Panc1 (cell line): ENCODE measurements at regions not wholly inside any gene's neighbourhood (a gene's known extent, or its start where the extent isn't known, plus 50 kb on each side); places are given as distances from the start of the nearest gene placed in this dataset.
"Not testable (repeated sequence)": the region's sequence is repeated elsewhere in the genome, so short reads cannot be mapped to it uniquely, and the experiment has no call there.

Experiments
- ATAC-seq: fragments of 200-7000 bp; cut with Tn5 transposase; 2 replicates; pipeline ENCODE4 v1.9.1; 2020; ENCODE audit warnings: mild to moderate bottlenecking, moderate library complexity
- BruUV-seq: library from RNA; stranded (reverse); fragments of 400-500 nt; replicated peaks from 2 replicates; lab custom pipeline; 2021; lab: Mats Ljungman, UMichigan
- CTCF ChIA-PET: fragments of 300-600 bp; sonication (Branson Sonifier 250); formaldehyde crosslinking; loops from one replicate; lab custom pipeline; 2022; ENCODE audit warnings: antibody characterized with exemption; lab: Charles Lee
- POLR2A ChIA-PET: fragments of 300-600 bp; sonication (Branson Sonifier 250); formaldehyde crosslinking; loops from one replicate; lab custom pipeline; 2022; ENCODE audit warnings: antibody characterized with exemption; lab: Charles Lee
- DNase-seq: peaks from one replicate; pipeline ENCODE4 v3.0.0-alpha.2; 2010; ENCODE audit warnings: low read depth, low spot score
- H3K27ac ChIP-seq: 2 replicates; pipeline ENCODE4 v1.5.1; 2011; ENCODE audit warnings: mild to moderate bottlenecking, low read length, inconsistent platforms
- H3K27me3 ChIP-seq: fragments of 200-500 bp; sonication (Bioruptor generic); 2 replicates; pipeline ENCODE4 v1.6.0; 2014; ENCODE audit warnings: low read length, inconsistent platforms; ENCODE audit not compliant: control insufficient read depth, insufficient read depth
- H3K36me3 ChIP-seq: fragments of 200-500 bp; sonication (Bioruptor generic); 2 replicates; pipeline ENCODE4 v1.5.1; 2014; ENCODE audit warnings: inconsistent platforms, mild to moderate bottlenecking, low read length, moderate library complexity; ENCODE audit not compliant: control insufficient read depth, insufficient read depth
- H3K4me1 ChIP-seq: 2 replicates; pipeline ENCODE4 v1.5.1; 2011; ENCODE audit warnings: inconsistent platforms, mild to moderate bottlenecking, low read length, moderate library complexity; ENCODE audit not compliant: control insufficient read depth, insufficient read depth
- H3K4me3 ChIP-seq, 2 experiments: 2 replicates each; pipeline ENCODE4 v1.5.1; 2011 to 2012; ENCODE audit warnings: low read depth in 2 of 2, low read length in 2 of 2, mild to moderate bottlenecking in 2 of 2, inconsistent platforms in 1 of 2, moderate library complexity in 1 of 2
- H3K9me3 ChIP-seq: fragments of 200-500 bp; sonication (Bioruptor generic); 2 replicates; pipeline ENCODE4 v1.5.1; 2014; ENCODE audit warnings: low read depth, mild to moderate bottlenecking, inconsistent platforms, low read length, moderate library complexity; ENCODE audit not compliant: control insufficient read depth, insufficient read depth
- POLR2AphosphoS5 ChIP-seq: IDR thresholded peaks from 2 replicates; pipeline ENCODE4 v1.6.1; 2012; ENCODE audit warnings: mild to moderate bottlenecking, low read depth, low read length, moderate library complexity
- SIN3A ChIP-seq: IDR thresholded peaks from 2 replicates; pipeline ENCODE4 v1.6.1; 2012; ENCODE audit warnings: low read depth, mild to moderate bottlenecking, low read length, moderate library complexity, borderline replicate concordance; ENCODE audit not compliant: insufficient read depth
- TCF7L2 ChIP-seq: IDR thresholded peaks from 2 replicates; pipeline ENCODE4 v1.6.1; 2011; ENCODE audit warnings: mild to moderate bottlenecking, low read depth, low read length, inconsistent platforms
- in situ Hi-C: cut with HindIII; loops from 2 replicates; pipeline ENCODE4 v1.10.0; 2016; ENCODE audit warnings: low sequenced_read_pairs, low pct_unique_long_range_greater_than_20kb
- intact Hi-C: fragments of 100-400 bp; cut with micrococcal nuclease; formaldehyde crosslinking; loops from one replicate; pipeline ENCODE4 v1.10.0; 2022; ENCODE audit not compliant: unreplicated experiment
- TF ChIP-seq, protein P1 (sequence below), 2 experiments: IDR thresholded peaks; 2 replicates each; pipeline ENCODE4 v1.6.1; 2011 to 2012; ENCODE audit warnings: low read depth in 2 of 2, control low read depth in 1 of 2, low read length in 1 of 2, mild to moderate bottlenecking in 1 of 2, moderate library complexity in 1 of 2; ENCODE audit not compliant: insufficient read depth in 1 of 2
- TF ChIP-seq, protein P2 (sequence below): fragments of 450-650 bp; IDR thresholded peaks from 2 replicates; pipeline ENCODE4 v1.5.1; 2017; ENCODE audit warnings: mild to moderate bottlenecking

DNA sequence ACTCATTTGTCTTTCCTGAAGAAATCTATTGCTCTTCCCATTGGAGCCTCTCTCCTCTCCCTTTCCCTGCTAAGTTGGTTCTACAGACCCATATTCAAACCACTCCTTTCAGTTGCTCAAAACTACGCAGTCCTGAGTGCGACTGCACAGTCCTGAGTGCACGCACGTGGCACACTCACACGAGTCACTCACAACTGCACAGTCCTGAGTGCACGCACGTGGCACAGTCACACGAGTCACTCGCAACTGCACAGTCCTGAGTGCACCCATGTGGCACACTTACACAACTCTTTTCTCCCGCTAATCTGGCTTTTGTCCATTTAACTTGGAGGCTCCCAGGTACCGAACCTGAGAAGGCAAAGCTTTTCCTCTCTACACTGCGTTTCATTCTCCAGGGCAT is 159.7 kb downstream of the RNASET2 start:
- no peak for DNase-seq
- no peak overlapping the region for H3K4me3 ChIP-seq
- in situ Hi-C loops, result no loop called here
- intact Hi-C loops, result no loop called here
- no peak overlapping the region for H3K27ac ChIP-seq
- peaks cover 5% of the 10 kb centered on the region for H3K27me3 ChIP-seq
- no TSS peak for BruUV-seq
- 0 out of 2 replicates have a peak, but pooled peaks have one; percentile 42 for ATAC-seq
- POLR2A ChIA-PET, result no interaction called here
- H3K9me3 ChIP-seq, result no peaks in the 10 kb centered on the region
- no peaks in the 10 kb centered on the region for H3K36me3 ChIP-seq
- H3K4me1 ChIP-seq, result no peaks in the 10 kb centered on the region
- CTCF ChIA-PET, result no interaction called here
- TF ChIP-seq, protein P1, sequence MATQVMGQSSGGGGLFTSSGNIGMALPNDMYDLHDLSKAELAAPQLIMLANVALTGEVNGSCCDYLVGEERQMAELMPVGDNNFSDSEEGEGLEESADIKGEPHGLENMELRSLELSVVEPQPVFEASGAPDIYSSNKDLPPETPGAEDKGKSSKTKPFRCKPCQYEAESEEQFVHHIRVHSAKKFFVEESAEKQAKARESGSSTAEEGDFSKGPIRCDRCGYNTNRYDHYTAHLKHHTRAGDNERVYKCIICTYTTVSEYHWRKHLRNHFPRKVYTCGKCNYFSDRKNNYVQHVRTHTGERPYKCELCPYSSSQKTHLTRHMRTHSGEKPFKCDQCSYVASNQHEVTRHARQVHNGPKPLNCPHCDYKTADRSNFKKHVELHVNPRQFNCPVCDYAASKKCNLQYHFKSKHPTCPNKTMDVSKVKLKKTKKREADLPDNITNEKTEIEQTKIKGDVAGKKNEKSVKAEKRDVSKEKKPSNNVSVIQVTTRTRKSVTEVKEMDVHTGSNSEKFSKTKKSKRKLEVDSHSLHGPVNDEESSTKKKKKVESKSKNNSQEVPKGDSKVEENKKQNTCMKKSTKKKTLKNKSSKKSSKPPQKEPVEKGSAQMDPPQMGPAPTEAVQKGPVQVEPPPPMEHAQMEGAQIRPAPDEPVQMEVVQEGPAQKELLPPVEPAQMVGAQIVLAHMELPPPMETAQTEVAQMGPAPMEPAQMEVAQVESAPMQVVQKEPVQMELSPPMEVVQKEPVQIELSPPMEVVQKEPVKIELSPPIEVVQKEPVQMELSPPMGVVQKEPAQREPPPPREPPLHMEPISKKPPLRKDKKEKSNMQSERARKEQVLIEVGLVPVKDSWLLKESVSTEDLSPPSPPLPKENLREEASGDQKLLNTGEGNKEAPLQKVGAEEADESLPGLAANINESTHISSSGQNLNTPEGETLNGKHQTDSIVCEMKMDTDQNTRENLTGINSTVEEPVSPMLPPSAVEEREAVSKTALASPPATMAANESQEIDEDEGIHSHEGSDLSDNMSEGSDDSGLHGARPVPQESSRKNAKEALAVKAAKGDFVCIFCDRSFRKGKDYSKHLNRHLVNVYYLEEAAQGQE (IDR thresholded peaks at IDR 0.05; ENCODE audit: insufficient read depth in 1 of 2, low read depth in 2 of 2, low read length in 1 of 2), result no peak
- TF ChIP-seq TCF7L2 (no peak), POLR2AphosphoS5 (no peak), SIN3A (no peak)
- TF ChIP-seq, protein P2, sequence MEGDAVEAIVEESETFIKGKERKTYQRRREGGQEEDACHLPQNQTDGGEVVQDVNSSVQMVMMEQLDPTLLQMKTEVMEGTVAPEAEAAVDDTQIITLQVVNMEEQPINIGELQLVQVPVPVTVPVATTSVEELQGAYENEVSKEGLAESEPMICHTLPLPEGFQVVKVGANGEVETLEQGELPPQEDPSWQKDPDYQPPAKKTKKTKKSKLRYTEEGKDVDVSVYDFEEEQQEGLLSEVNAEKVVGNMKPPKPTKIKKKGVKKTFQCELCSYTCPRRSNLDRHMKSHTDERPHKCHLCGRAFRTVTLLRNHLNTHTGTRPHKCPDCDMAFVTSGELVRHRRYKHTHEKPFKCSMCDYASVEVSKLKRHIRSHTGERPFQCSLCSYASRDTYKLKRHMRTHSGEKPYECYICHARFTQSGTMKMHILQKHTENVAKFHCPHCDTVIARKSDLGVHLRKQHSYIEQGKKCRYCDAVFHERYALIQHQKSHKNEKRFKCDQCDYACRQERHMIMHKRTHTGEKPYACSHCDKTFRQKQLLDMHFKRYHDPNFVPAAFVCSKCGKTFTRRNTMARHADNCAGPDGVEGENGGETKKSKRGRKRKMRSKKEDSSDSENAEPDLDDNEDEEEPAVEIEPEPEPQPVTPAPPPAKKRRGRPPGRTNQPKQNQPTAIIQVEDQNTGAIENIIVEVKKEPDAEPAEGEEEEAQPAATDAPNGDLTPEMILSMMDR, result no peak

DNA sequence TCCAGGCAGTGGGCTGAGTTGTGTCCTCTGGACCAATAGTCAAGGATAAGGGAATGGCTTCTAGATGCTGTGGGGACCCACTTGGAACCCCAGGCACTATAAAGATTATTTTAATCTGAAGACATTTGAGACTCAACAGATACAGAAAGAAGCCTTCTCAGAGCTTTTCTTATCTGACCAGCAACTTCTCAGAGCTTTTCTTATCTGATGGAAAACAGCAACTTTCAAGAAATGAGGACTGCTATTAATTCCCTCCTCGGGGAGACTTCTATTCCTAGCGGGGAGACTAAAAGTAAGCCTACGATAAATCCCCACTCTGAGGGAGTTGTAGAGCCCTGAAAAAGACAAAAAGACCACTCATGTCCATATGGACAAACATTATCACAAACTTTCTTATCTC is 160.5 kb downstream of the RNASET2 start:
- H3K27me3 ChIP-seq, result peaks cover 5% of the 10 kb centered on the region
- TF ChIP-seq SIN3A (no peak), TCF7L2 (no peak), POLR2AphosphoS5 (no peak)
- TF ChIP-seq, protein P2, result no peak
- TF ChIP-seq, protein P1 (IDR thresholded peaks at IDR 0.05; ENCODE audit: insufficient read depth in 1 of 2, low read depth in 2 of 2, low read length in 1 of 2), result no peak
- intact Hi-C loops, result no loop called here
- no peak overlapping the region for H3K4me3 ChIP-seq
- in situ Hi-C loops, result no loop called here
- no TSS peak for BruUV-seq
- POLR2A ChIA-PET, result no interaction called here
- no peaks in the 10 kb centered on the region for H3K36me3 ChIP-seq
- no peaks in the 10 kb centered on the region for H3K9me3 ChIP-seq
- H3K27ac ChIP-seq, result no peak overlapping the region
- no peaks in the 10 kb centered on the region for H3K4me1 ChIP-seq
- ATAC-seq, result no peak
- CTCF ChIA-PET, result no interaction called here
- no peak for DNase-seq

DNA sequence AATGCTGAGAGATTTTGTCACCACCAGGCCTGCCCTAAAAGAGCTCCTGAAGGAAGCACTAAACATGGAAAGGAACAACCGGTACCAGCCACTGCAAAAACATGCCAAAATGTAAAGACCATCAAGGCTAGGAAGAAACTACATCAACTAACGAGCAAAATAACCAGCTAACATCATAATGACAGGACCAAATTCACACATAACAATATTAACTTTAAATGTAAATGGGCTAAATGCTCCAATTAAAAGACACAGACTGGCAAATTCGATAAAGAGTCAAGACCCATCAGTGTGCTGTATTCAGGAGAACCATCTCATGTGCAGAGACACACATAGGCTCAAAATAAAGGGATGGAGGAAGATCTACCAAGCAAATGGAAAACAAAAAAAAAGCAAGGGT is 163.8 kb upstream of the RPS6KA2 start:
- H3K4me1 ChIP-seq, H3K4me3 ChIP-seq, POLR2A ChIA-PET, in situ Hi-C loops, DNase-seq, BruUV-seq, H3K27ac ChIP-seq, intact Hi-C loops, H3K9me3 ChIP-seq, ATAC-seq, H3K36me3 ChIP-seq, CTCF ChIA-PET, H3K27me3 ChIP-seq: not testable (repeated sequence)
